ENCODE measurements at regions not wholly inside any gene's neighbourhood (a gene's known extent, or its start where the extent isn't known, plus 50 kb on each side); places are given as distances from the start of the nearest gene placed in this dataset.

DNA sequence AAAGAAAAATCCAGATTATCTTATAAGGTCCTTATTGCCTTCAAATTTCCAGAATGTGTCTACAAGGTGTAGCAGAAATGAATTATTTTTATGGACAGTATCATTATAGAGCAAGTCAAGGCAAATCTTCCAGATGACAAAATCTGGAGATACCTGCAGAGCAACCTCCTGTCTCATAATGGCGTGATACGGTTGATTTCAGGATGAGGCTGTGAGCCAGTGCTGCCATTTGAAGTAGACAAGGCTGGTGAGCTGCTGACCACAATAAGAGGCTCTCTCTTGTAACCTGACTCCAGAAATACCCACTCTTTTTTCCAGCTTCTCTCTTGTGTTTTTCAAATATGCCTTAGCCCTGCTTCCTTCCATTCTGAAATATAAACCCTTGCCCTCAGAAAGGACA, 108.2 kb downstream of the HTR1A start:
- H3K4me1 Mint-ChIP-seq: no peaks in the 10 kb centered on the region
- Histone ChIP-seq H3K27ac (ENCODE audit: low read depth in 1 of 2, low read length in 2 of 2) (no peak overlapping the region), H3K4me3 (replicated peaks in 1 of 3; ENCODE audit: low read depth in 2 of 3, low read length in 3 of 3) (no peak overlapping the region), H3K79me2 (ENCODE audit: insufficient read depth, low read length) (no peaks in the 10 kb centered on the region), H4K20me1 (ENCODE audit: insufficient read depth, low read length) (no peaks in the 10 kb centered on the region), H3K4me1 (ENCODE audit: control insufficient read depth in 1 of 2, insufficient read depth in 2 of 2, low read length in 2 of 2) (no peaks in the 10 kb centered on the region), H3K4me2 (replicated peaks; ENCODE audit: extremely low read depth, low read length, poor library complexity, severe bottlenecking) (no peak overlapping the region), H3K27me3 (ENCODE audit: control insufficient read depth in 2 of 2, insufficient read depth in 2 of 2, low read length in 2 of 2) (no peaks in the 10 kb centered on the region), H3K9ac (ENCODE audit: insufficient read depth, low read length, poor library complexity, severe bottlenecking) (no peak overlapping the region), H3K36me3 (replicated peaks in 1 of 2; ENCODE audit: control insufficient read depth in 1 of 2, insufficient read depth in 2 of 2, low read length in 2 of 2) (no peaks in the 10 kb centered on the region), H3K9me3 (replicated peaks in 1 of 2; ENCODE audit: control insufficient read depth in 1 of 2, insufficient read depth in 1 of 2, low read length in 2 of 2) (peaks cover 7 to 18% of the 10 kb centered on the region in 2 donors), H2AFZ (ENCODE audit: insufficient read depth, low read depth, low read length, poor library complexity, severe bottlenecking) (no peak overlapping the region)
- intact Hi-C loops (cut with micrococcal nuclease): no loop called here
- DNase-seq: no peak
- no CpG with 5 or more reads among the region's 2 CpGs for WGBS (ENCODE audit: insufficient coverage)
- H3K4me3 Mint-ChIP-seq: no peak overlapping the region
- H3K36me3 Mint-ChIP-seq: no peaks in the 10 kb centered on the region
- TF ChIP-seq, protein P1, sequence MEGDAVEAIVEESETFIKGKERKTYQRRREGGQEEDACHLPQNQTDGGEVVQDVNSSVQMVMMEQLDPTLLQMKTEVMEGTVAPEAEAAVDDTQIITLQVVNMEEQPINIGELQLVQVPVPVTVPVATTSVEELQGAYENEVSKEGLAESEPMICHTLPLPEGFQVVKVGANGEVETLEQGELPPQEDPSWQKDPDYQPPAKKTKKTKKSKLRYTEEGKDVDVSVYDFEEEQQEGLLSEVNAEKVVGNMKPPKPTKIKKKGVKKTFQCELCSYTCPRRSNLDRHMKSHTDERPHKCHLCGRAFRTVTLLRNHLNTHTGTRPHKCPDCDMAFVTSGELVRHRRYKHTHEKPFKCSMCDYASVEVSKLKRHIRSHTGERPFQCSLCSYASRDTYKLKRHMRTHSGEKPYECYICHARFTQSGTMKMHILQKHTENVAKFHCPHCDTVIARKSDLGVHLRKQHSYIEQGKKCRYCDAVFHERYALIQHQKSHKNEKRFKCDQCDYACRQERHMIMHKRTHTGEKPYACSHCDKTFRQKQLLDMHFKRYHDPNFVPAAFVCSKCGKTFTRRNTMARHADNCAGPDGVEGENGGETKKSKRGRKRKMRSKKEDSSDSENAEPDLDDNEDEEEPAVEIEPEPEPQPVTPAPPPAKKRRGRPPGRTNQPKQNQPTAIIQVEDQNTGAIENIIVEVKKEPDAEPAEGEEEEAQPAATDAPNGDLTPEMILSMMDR (IDR thresholded peaks at IDR 0.05): no peak
- peaks cover 3 to 14% (median 9%) of the 10 kb centered on the region in 7 donors for H3K9me3 Mint-ChIP-seq
- H3K27me3 Mint-ChIP-seq (ENCODE audit: low read depth in 3 of 3): no peaks in the 10 kb centered on the region
- H3K27ac Mint-ChIP-seq: no peak overlapping the region

DNA sequence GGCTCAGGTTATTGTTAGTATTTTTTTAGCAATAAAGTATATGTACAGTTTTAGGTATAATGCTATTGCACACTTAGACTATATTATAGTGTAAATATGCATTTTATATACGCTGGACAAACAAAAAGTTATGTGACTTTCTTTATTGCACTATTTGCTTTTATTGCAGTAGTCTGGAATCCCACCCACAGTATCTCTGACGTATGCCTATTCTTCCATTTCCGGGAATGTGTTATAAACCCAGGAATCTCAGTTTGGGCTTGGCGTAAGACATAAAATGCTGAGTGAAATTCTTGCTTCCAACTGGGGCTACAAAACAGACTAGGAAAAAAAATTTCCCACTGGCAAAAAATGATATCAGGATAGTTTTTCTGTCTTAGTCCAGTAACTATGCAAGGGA, 119.1 kb downstream of the HTR1A start:
- no peaks in the 10 kb centered on the region for H3K79me2 ChIP-seq (ENCODE audit: insufficient read depth, low read length)
- H3K27ac Mint-ChIP-seq: no peak overlapping the region
- H3K27me3 Mint-ChIP-seq (ENCODE audit: low read depth in 3 of 3): no peaks in the 10 kb centered on the region
- intact Hi-C loops (cut with micrococcal nuclease): no loop called here
- no peak overlapping the region for H3K4me3 Mint-ChIP-seq
- H3K27me3 ChIP-seq (ENCODE audit: control insufficient read depth in 2 of 2, insufficient read depth in 2 of 2, low read length in 2 of 2): no peaks in the 10 kb centered on the region
- WGBS (ENCODE audit: insufficient coverage): no CpG with 5 or more reads among the region's 4 CpGs
- H3K4me3 ChIP-seq (replicated peaks in 1 of 3; ENCODE audit: low read depth in 2 of 3, low read length in 3 of 3): no peak overlapping the region
- H3K4me2 ChIP-seq (replicated peaks; ENCODE audit: extremely low read depth, low read length, poor library complexity, severe bottlenecking): no peak overlapping the region
- no peak for DNase-seq
- no peaks in the 10 kb centered on the region for H3K4me1 ChIP-seq (ENCODE audit: control insufficient read depth in 1 of 2, insufficient read depth in 2 of 2, low read length in 2 of 2)
- peaks cover 8% of the 10 kb centered on the region in 2 donors for H3K9me3 ChIP-seq (replicated peaks in 1 of 2; ENCODE audit: control insufficient read depth in 1 of 2, insufficient read depth in 1 of 2, low read length in 2 of 2)
- H3K9me3 Mint-ChIP-seq: peaks cover 0 to 19% (median 5%) of the 10 kb centered on the region in 7 donors
- H3K36me3 ChIP-seq (replicated peaks in 1 of 2; ENCODE audit: control insufficient read depth in 1 of 2, insufficient read depth in 2 of 2, low read length in 2 of 2): no peaks in the 10 kb centered on the region
- H3K27ac ChIP-seq (ENCODE audit: low read depth in 1 of 2, low read length in 2 of 2): no peak overlapping the region
- TF ChIP-seq, protein P1 (IDR thresholded peaks at IDR 0.05): no peak
- H3K9ac ChIP-seq (ENCODE audit: insufficient read depth, low read length, poor library complexity, severe bottlenecking): no peak overlapping the region
- no peak overlapping the region for H2AFZ ChIP-seq (ENCODE audit: insufficient read depth, low read depth, low read length, poor library complexity, severe bottlenecking)
- H3K36me3 Mint-ChIP-seq: no peaks in the 10 kb centered on the region
- no peaks in the 10 kb centered on the region for H3K4me1 Mint-ChIP-seq
- H4K20me1 ChIP-seq (ENCODE audit: insufficient read depth, low read length): no peaks in the 10 kb centered on the region

Data from CD14-positive monocyte (primary cell).